CD4-positive, alpha-beta T cell treated with Interleukin-15 for 1 hour (primary cell): ENCODE measurements at regions not wholly inside any gene's neighbourhood (a gene's known extent, or its start where the extent isn't known, plus 50 kb on each side); places are given as distances from the start of the nearest gene placed in this dataset.
"Not testable (repeated sequence)": the region's sequence is repeated elsewhere in the genome, so short reads cannot be mapped to it uniquely, and the experiment has no call there.

Experiments used
- DNase-seq: peaks from one replicate; pipeline ENCODE4 v3.0.0-alpha.2; 2020

DNA sequence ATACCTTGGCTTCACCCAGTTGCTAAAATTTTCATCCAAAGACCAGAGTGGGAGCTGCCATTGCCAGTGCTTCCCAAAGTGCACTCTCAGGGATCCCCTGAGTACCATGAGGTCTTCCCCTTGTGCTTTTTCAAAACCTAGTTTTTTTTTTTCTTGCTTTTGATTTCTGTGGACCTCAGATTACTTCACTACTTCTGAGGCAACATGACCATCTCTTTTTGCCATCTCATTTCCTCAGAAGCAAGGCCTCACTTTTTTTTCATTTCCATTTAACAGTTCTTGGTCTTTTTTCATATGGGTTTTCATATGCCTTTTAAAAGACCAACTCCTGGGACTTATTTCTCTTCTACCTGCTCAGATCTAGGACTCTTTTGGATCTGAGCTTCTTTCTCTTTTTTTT lies 64.1 kb upstream of the MMS22L start:
- no peak for DNase-seq

DNA sequence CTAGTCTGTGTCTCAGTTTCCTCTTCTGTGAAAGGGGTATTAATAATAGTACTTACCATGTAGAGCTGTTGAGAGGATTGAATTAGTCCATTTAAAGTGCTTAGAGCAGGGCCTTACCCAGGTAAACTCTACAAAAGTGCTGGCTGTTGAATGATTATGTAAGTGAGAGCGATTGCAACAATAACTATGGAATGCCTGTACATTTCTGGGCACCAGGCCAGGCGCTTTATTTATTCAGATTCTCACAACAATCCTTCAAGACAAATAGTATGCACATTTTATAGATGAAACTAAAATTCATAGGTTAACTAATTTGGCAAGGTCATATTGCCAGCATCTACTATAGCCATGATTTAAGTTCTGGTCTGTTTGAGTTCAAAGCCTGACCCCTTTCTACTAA lies 78.3 kb upstream of the MMS22L start:
- no peak for DNase-seq

DNA sequence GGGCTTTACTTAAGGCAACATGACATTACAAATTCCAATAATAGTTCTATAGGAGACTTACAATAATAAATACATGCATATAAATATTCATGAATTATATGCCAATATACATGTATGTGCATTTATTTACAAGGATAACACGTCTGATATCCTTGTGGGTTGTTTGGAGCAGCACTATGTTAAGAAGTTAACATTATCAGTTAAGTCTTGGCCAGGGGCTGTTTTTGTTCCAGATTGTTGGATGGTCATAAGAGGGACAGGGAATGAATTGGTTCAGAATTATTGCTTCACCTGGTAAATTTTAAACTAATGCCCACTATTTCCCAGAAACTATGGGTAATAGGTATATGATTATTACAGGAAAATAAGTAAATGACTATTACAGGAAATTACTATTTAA lies 81.3 kb upstream of the MMS22L start:
- no peak for DNase-seq

DNA sequence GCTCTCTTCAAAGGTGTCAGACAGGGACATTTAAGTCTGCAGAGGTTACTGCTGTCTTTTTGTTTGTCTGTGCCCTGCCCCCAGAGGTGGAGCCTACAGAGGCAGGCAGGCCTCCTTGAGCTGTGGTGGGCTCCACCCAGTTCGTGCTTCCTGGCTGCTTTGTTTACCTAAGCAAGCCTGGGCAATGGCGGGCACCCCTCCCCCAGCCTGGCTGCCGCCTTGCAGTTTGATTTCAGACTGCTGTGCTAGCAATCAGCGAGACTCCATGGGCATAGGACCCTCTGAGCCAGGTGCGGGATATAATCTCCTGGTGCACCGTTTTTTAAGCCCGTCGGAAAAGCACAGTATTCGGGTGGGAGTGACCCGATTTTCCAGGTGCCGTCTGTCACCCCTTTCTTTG lies 99.1 kb upstream of the MMS22L start:
- DNase-seq: not testable (repeated sequence)

DNA sequence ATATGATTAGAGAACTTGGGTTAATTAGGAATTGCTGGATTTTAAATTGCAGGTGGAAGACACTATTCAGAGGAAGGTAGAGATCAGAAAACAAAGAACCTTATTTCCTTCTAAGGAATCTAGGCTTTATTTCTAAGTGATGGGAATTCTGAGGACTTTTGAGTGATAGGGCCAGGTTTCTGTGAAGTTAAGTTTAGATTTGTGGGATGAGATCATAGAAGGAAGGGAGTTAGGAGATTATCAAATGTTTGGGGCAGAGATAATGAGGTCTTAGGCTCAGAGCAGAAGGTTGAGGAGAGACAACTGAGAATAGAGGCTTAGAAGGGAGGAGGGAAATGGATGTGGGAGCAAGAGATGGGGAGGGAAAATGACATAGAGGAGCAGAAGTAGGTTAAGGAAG lies 109.7 kb upstream of the MMS22L start:
- DNase-seq: no peak

DNA sequence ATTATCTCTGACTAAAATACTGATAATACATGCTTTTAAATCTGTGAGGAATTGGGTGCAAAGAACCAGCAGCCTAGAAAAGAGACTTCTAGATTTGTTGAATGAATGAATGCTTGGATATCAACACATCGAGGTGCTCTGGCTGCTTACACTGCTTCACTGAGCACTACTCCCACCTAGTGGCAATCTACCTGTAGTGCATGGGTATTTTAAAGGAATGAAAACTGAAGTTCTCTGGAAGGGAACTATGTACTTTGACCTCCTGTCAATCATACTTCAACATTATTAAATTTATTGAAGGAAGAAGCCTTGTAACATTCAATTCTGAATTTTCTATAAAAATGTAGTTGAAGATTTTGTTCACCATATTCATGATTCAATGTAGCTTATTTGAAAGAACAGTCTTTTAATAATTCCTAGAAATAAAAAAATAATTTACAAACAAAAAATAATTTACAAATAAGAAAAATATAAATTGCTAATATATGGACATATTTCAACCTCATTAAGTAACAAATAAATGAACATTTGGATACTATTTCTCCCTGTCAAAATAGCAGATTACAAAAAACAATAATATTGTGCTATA lies 111.2 kb upstream of the MMS22L start:
- no peak for DNase-seq

DNA sequence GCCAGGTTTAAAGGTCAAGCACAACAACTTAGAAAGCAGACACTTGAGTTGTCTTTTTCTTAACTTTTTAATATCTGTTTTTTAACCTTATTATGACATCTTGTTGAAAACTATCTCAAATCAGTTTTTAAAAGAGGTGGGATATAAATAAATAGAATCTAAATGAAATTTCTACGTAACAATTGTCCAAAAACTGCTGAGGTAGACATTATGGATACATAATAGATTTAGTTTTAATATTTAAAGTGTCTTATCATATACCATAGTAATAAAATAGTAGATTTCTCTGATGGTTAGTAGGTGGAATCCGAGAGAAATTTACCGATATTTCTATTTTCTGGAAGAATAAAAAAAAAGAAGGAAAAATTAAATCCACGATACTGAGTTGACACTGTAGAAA lies 113.9 kb upstream of the MMS22L start:
- DNase-seq: no peak

DNA sequence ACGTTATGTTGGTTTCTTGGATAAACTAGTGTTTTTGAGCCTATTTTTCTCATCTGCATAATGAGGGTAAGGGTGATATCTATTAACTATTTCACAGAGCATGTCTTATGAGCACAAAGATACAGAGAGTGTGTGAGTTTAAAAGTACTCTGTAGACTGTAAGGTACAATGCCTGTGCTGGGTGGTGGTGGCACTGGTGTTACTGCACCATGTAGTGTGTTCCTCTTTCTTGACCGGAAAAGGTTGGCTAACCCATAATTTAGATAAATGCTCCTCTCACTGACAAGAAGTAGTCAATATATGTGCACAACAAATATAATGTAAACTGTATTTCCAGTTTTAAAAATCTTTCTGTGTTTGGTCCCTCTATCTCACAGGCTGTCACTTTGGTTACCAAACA lies 116.2 kb upstream of the MMS22L start:
- DNase-seq: no peak

DNA sequence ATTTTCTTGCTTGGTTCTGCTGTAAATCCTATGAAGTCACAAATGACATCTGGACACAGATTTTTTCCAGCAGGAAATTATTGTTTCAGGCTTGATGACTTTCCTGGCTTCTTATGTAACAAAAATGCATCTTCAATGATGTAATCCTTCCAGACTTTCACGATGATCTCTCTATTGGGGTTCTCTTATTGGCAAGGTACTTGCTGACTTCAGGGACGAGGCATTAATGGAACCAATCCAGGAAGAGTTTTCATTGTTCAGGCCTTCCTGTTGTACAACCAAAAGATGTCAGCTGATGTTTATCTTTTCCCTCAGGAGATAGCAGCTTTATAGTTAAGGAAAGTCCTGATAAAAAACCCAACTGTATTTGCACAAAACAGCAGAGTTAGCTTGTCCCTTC lies 118.5 kb upstream of the MMS22L start:
- no peak for DNase-seq

DNA sequence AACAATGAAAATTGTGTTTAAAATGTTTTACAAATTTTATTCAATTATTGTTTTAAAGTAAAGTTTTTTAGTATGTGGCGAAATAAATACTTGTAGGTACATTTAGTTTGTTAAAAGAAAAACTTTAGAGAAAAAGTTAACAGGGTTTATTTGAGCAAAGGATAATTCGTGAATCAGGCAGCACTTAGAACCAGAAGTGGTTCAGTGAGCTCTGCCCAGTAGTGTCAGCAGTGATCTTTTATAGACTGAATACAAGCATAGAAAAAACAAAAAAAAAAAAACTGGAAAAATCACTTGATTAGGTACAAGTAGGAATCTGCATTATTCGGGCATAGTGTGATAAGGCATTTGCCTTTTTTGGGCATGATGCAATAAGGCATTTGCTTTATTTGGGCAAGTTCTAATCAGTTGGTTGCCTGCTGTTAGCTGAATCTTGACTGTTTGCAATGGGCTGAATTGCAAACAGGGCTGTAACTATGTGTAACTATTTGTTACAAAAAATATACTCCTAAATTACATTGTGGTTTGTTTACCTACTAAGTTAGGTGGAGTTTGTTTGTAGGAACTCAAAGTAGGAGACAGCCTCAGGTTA lies 122.9 kb upstream of the MMS22L start:
- DNase-seq: no peak

DNA sequence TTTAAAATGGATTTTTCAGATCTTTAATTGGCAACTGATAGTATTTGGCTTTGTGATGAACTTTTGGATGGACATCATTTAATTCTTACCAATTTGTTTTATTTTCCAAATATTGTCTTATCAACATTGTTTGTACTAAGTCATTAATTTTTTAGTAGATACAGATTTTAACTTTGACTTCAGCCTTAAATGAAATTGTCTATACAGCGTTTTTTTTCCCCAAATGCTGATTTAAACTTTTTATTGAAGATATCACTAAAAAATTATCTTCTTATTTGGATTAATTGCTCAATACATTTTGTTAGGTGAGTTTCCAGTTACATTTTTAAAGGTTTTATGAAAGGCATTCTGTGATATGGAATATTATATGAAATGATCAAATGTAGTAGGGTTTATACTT lies 123.6 kb upstream of the MMS22L start:
- no peak for DNase-seq

DNA sequence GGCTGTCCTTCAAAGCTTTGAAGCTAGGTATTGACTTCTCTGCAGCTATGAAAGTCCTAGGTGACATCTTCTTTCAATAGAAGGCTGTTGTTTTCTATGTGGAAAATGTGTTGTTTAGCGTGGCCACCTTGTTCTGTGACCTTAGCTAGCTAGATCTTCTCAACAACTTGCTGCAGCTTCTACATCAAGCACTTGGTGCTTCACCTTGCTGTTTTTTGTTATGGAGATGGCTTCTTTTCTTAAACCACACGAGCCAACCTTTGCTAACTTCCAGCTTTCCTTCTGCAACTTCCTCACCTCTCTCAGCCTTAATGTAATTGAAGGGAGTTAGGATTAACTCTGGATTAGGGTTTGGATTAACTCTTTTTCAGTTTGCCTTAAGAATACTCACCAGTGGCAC lies 128.6 kb upstream of the MMS22L start:
- no peak for DNase-seq

DNA sequence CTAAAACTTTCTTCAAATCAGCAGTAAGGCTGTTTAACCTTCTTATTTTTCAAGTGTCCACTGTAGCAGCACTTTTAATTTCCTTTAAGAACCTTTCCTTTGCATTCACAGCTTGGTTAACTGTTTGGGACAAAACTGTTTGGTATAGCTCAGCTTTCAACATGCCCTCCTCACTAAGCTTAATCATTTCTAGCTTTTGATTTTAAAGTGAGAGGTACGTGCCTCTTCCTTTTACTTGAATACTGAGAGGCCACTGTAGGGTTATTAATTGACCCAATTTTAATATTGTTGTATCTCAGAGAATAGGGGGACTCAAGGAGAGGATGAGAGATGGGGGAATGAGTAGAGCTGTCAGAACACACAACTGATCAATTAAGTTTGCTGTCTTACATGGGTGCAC lies 129.5 kb upstream of the MMS22L start:
- DNase-seq: no peak

DNA sequence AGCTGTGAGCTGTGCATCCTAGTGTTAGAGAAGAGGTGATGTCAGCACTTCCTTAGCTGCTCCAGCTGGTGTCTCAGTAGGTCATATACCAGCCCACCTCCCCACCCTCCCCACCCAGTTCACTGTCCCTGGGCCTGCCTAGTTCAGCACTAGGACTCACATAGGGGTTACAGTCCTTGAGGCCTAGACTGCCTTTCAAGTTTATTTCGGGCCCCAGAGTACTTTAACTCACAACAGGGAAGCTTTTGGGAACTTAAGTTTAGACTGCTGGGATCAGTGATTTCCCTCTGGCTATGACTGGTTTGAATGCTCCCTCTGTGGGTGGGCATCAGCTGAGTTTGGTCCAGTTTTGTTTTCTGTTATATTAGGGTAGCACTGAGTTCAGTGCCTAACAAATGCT lies 139.2 kb upstream of the MMS22L start:
- no peak for DNase-seq

DNA sequence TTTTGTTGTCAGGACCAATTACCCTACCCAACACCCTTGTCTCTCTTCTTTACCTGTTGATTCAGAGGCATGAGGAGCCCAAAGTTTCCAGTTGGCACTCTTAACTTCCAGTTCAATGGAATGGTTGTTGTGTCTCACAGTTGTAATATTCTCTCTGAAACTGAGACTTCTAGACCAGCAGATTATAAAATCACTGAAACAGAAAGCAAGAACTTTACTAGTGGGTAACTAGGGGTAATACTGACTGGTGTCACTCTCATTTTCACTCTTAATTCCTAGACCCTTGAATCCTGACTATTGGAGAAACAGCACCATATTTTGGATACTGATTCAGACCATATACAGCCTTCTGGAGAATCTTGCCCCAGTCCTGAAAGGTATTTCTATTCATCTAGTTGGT lies 140.2 kb upstream of the MMS22L start:
- no peak for DNase-seq

DNA sequence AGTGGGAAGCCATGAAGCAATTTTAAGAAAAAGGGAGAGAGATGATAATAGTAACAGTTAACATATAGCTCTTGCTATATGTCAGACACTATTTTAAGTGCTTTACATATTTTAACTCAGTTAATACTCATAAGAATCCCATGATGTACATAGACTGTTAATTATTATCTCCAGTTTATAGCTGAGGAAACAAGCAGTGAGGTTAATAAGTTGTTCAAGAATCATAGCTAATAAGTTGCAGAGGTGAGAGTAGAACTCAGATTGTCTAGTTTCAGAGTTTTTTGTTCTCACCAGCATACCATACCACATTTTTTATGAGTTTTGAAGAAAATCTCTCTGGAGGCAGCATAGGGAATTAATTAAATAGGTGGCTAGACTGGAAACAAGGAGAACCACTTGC lies 144.6 kb upstream of the MMS22L start:
- DNase-seq: no peak

DNA sequence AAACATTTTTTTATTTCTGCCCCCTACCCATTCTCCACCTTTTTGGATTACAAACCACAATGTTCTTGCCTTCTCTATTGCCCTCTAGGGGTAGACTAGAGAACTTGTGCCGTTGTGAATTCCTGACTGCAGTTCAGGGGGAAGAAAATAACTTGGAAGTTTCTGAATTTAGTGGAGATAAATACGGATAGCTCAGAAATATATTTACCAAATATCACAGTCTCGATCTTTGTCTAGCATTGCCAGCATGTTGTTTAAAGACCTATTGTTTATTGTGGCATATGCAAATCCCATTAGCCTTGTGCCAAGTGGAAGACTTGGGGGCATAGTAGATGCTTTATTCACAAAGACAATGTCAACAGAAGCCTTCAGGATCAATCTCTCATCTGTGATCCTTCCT lies 154.1 kb upstream of the MMS22L start:
- no peak for DNase-seq

DNA sequence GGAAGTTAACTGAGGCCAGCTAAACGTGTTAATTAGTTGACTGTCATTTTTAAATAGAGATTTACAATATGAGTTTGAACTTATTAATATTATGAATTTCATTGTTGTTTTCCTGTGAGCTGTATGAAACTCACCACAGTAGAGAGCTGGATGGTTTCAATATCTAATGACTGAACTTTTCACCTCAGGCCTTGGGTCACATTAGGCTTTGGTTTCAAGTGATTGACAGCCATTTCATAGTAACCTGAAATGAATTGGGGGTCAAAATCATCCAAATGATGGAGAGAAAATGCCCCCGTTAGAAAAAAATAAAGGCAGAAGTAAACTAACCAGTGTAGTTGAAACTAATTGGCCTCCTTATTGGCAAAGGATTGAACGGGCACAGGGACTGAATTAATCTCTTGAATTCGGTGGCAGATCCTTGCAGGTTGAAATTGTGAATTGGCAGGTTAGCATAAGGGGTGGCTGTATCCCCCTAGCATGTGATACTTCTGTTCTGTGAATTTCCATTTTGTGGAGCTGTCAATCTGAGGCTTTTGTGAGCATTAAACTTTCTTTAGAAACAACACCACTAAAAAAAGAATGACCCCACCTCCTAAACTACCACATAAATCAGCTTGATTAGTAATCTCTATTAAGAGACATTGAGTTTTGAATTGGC lies 155.1 kb upstream of the MMS22L start:
- no peak for DNase-seq

DNA sequence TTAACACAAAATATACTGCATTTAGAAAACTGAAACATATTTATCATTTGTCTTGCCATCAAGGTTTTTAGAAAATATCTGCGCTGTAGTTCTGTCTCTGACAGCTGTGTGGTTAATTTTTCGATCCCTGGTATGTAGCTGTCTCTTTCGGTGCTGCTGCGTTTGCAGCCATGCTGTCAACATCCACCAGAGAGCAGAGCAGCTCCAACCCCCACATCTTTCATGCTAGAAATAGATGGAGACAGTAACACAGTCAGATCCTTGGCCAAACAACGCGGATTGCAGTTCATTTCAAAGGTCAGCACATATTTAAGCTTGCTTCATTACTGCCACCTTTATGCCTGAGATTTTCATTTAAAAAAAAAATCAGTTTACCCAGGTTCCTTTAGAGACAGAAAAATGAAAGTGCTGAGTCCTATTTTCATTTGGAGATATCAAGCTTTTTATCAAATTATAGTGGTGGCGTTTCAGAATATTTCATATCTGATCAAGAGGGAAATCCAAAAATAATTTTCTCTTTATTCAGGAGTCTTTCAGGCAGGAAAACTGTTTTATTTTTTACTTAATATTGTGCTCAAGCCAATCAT lies 157.7 kb upstream of the MMS22L start:
- DNase-seq: no peak

DNA sequence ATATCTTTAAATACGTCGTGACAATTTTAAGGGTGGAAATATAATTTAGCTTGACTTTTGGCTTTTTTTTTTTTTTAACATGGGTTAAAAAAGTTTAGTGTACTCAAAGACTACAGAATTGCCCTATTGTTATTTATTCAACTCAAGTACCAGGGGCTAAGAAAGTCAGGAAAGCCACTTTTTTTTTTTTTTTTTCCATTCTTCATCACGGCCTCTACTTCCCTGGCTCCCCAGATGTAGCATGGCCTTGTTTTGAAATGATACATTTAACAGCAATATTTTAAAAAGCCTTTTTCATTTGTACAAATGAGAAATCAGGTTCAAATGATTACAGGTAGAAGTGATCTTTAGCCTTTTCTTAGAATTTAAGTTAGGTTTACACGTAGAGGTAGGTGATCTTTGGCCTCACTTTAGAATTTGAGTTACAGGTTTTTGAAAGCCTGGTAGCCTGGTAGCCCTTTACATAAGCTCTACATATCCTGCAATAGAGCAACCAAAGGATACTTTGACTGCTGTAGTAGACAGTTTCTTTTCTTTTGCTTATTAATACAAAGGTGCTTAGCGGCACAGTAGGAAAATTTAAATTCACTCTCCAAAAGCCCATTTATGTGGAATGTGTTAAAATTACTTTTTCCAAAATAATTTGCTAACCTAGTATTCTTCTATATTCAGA lies 160.5 kb upstream of the MMS22L start:
- DNase-seq: no peak

DNA sequence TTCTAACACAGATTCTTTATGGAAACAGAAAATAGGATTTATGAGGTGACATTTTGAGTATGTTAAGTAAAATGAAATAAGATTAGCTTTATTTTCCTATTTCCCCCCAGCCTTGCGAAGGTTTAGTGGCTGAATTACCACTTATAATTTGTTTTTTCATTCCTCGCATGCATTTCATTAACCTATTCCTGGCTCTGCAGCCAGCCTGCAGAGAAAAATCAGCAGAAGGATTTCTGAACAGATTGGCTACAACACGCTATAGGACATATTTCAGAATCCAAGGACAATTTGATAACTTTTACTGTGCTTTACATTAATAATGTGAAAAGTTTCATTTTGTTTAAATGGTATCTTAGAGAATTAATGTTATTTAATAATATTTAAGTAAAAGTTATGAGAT lies 162.4 kb upstream of the MMS22L start:
- DNase-seq: no peak

DNA sequence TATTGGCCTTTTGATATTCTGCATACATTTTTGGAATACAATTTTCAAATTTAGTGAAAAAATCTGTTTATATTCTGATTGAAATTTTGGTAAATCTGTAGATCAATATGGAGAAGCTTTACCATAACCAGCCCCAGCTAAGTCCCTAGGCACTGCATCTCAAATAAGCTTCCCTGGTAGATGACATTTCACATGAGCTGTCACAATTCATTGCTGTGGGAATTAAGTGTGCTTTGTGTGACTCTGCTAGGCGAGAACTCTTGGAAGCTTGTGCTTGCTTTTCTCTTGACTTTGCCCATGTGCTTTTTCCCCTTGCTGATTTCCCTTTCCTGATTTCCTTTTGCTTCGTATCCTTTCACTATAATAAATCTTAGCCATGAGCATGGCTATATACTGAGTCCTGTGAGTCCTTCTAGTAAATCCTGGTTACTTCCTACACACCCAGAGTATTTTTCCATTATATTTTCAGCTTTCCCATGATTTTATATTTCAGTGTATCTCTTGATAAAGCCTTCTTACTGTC lies 166.5 kb upstream of the MMS22L start:
- DNase-seq: no peak

DNA sequence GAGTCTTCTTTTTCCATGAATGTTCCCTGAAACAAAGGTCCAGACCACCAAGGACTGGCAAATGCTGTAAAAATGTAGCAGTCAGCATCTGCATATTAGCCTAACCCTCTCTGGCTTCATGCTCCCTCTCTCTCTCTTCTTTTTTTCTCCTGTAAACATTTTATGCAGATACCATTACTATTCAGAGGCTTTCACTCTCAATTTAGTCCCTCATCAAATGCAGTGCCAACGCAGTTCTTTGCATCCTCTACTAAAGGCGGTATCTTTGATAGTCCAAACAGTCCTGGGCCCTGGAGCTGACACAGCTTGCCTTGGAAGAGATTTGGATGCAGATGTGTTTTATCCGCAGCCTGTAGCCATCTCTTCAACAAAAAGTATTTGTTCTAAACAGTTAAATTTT lies 167.1 kb upstream of the MMS22L start:
- DNase-seq: no peak

DNA sequence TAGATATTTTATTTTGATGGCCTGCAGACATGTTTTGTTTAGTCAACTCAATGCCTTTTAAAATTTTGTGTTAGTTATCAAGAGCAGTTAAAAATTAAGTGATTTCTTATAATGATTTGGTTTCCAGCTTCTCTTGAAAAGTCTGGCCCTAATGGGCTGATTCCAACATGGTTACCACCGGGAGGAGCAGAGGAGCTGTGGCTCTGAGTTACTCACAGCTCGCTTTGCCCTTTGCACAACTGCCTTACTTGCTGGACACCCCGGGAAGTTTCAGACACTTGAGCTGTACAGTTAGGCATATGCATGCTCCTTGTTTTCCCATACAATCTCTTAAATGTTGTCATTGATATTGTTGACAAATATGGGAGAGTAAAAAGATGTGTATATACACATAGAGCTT lies 173.1 kb upstream of the MMS22L start:
- DNase-seq: no peak
